ENCODE measurements at regions not wholly inside any gene's neighbourhood (a gene's known extent, or its start where the extent isn't known, plus 50 kb on each side); places are given as distances from the start of the nearest gene placed in this dataset.
A peak's percentile ranks its signal among the peaks of the same experiment; 100 is the strongest.

GRCh38 chr16:82241469-82242052 is 71.5 kb upstream of the MPHOSPH6 start:
- no peak for DNase-seq (ENCODE audit: low read depth in 2 of 2)

- no peak for DNase-seq (ENCODE audit: low read depth in 2 of 2)
Observed at GRCh38 chr16:82240111-82240510, 70.1 kb upstream of the MPHOSPH6 start.

GRCh38 chr16:82236875-82237274 is 66.9 kb upstream of the MPHOSPH6 start:
- no peak for DNase-seq (ENCODE audit: low read depth in 2 of 2)

- no peak for DNase-seq (ENCODE audit: low read depth in 2 of 2)
Observed at GRCh38 chr16:82236415-82236814, 66.4 kb upstream of the MPHOSPH6 start.

- no peak for DNase-seq (ENCODE audit: low read depth in 2 of 2)
Observed at GRCh38 chr16:82232806-82233205, 62.8 kb upstream of the MPHOSPH6 start.

GRCh38 chr16:82231008-82231787 is 61.2 kb upstream of the MPHOSPH6 start:
- DNase-seq (ENCODE audit: low read depth in 2 of 2) = no peak

GRCh38 chr16:82229800-82230619 is 60.0 kb upstream of the MPHOSPH6 start:
- peak; percentile 10 to 28 for DNase-seq (ENCODE audit: low read depth in 2 of 2)

GRCh38 chr16:82226327-82226726 is 56.3 kb upstream of the MPHOSPH6 start:
- DNase-seq (ENCODE audit: low read depth in 2 of 2) = no peak

- DNase-seq (ENCODE audit: low read depth in 2 of 2) = no peak
Observed at GRCh38 chr16:82224821-82225220, 54.8 kb upstream of the MPHOSPH6 start.

GRCh38 chr16:82220541-82220940 is 50.5 kb upstream of the MPHOSPH6 start:
- no peak for DNase-seq (ENCODE audit: low read depth in 2 of 2)

All from stimulated activated CD8-positive, alpha-beta memory T cell treated with anti-CD3 and anti-CD28 coated beads, Interleukin-7, amount 100 ng/mL, for 1 hour (primary cell).